Fibroblast of peridontal ligament (primary cell): ENCODE measurements at regions not wholly inside any gene's neighbourhood (a gene's known extent, or its start where the extent isn't known, plus 50 kb on each side); places are given as distances from the start of the nearest gene placed in this dataset.

Source experiments
- DNase-seq: peaks from one replicate; pipeline ENCODE4 v3.0.0-alpha.2; 2010; ENCODE audit errors: extremely low read depth

DNA sequence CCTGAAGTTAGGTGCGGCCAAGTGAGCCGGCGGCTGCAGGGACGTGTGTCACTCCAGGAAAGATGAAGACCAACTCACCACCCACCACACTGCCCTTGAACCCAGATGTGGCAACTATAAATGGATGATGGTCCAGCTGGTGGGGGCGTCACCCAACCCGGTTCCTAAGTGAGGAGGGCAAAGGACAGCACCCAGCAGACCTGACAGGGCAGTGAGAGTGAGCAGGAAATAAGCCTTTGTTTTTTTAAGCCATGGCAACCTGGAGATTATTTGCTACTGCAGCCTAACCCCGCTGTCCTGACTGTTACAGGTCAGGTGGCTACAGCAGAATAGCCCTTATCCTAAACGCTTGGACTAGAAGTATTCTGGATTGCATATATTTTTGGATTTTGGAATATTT lies 228.9 kb downstream of the CTTN start:
- no peak for DNase-seq

DNA sequence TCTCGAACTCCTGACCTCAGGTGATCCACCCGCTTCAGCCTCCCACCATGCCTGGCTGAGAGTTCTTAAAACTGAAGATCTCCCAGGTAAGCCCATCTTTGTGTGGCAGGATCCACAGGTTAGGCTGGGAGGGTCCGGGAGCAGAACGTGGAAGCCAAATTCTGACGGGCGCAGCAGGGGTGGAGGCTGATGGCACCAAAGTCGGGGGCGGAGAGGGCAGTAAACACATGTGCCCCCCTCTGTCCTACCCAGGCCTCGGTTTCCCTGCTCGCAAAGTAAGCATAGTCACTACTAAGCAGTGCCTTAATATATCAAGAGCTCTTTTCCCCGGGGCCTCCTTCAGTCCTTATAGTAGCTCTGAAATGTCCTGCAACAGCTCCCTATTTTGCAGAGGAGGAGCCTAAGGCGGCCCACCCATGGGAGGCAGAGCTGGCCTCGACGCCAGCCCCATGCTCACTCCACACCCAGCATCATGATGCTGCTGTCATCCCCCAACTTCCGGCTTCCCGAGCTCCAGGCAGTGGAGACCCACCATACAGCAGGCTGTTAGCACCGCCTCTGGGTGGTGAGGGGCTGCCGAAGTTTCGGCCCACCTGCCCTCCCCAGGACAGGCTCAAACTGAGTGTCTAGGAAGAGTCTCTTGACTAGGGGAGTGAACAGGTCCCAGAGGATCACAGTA lies 230.0 kb downstream of the CTTN start:
- DNase-seq = no peak

DNA sequence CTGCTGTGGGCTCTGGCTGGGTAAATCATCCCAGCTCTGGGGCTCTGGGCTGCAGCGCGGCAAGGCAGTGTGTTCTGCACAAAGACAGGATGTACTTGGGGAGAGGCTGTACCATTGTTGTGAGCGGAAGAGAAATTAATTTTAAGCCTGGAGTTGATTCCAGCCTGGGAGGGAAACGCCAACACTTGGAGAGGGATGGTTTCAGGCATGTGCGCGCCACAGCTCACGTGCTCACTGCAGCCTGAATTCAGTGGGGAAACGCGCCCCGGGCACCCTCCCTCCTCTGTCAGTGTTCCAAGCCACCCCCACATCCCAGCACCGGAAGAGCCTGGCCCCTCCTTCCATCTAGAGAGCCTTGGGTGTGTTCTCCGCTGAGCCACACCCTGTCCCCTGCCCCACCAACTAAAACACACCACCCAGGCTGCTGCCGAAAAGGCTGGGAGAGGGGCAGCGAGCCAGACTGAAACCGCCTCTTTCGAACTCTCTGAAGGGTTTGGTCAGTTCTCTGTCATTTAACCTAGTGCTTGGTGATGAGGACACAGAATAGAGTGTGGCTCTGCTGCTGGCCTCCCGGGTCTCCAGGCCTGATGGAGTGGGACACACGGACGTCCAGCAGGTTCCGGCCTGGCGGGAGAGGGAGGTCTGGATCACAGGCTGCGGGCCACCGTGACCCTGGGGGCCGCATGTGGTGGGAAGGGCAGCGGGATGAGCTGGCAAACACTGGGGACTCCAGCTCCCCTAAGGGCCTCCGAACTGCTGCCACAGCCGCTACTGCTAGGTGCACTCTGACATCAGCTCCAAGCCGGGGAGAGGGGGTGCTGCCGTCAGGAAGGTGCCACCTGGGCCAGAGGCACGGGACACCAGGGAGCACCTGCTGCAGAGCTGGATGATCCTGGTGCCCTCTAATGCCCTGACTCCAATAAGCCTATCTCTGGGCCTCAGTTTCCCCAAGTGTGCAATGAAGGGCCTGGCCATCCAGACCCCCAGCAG lies 230.8 kb downstream of the CTTN start:
- peak; percentile 32 for DNase-seq

DNA sequence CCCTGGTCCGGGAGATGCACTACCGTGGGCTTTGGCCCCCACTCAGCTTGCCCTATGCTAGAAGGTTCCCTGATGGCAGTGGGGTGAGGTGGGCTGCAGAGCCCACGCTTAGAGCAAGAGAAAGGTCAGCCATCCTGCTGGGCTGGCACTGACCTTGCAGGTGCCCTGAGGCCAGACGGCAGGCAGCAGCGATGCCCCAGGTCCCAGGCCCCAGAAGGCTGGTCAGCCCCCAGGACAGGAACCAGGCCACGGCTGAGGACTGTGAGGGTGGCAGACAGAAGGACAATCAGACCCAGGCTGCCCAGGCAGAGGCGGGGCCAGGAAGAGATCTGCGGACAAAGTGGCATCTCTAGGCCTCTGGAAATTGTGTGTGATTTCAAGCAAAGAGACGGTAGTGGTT lies 231.7 kb downstream of the CTTN start:
- no peak for DNase-seq

DNA sequence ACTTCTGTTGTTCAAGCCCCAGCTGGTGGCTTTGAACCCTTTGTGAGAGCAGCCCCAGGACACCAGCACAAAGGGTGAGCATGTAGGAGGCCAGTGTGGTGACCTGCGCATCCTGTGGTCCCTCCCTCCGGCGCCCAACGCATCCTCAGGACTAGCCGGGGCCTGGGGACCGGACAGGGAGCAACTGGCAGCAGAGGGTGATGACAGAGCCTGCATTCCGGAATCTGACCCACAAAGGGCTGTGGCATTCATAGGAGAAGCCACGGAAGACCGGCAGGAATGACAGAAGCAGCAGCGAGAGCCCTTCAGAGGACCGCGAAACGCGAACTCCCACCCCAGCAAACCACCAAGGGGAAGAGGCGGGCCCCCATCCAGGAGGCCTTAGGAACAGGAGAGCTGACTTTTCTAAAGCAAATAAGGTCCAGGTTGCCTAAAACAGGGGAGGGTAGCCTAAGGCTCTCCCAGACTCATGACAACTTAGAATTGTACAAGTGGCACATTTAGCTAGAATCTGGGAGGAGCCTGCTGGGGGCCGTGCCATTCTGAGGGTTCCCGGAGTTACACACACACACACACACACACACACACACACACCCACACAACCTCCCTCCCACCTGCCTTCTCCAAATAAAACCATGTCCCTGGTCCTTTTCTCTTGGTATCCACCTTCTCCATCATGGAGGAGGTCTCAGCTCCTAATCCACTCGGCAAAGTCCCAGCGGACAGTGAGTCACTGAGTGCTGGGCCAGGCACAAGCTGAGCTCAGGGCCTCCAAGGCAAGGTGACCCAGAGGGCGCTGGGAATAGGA lies 232.7 kb downstream of the CTTN start:
- DNase-seq = no peak

DNA sequence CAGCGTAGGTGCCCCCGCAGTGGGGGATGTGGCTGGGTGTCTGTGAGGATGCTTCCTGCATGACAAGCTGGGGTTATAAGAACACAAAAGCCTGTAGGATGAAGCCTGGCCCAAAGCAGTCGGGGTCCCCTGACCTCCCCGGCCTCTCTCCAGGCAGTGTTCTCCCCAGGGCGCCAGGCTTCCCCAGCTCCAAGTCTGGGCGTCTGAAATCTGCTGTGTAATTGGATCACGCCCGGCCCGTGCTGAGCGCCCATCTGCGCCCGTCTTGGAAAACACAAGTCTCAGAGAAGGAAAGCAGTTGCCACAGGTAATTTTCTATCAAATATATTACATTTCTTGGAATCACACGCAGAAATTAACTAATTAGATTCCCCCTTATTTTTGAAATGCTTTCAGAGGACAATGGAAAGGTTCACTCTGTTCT lies 233.3 kb downstream of the CTTN start:
- DNase-seq = no peak

DNA sequence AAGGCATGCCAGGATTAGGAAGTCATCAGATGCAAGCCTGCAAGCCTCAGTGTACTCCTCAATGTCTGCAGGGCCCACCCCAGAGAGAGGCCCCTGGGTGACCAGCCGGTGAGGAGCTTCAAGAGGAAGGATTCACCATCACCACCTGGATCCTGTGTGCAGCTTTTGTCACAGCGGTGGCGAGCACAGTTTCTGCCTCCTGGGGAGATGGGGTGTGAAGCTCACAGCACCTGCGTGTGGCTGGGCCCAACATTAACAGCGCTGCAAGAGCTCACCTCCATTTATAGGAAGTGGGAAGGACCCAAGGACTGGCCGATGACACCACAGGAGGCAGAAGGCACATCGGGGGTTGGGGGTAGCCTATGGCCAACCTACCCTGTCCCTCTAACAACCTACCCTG lies 235.3 kb downstream of the CTTN start:
- DNase-seq = no peak

DNA sequence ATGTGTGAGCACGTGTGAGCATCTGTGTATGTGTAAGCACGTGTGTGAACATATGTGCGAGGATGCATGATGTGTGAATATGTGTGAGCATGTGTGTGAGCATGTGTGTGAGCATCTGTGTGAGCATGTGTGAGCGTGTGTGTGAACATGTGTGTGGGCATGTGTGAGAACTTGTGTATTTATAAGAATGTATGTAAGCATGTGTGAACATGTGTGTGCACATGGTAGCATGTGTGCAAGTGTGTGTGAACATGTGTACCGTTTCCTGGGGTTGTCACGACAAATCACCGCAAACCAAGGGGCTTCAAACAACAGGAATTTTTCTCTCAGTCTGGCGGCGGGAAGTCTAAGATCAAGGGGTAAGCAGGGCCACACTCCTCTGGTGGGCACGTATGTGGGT lies 238.3 kb downstream of the CTTN start:
- DNase-seq = no peak

DNA sequence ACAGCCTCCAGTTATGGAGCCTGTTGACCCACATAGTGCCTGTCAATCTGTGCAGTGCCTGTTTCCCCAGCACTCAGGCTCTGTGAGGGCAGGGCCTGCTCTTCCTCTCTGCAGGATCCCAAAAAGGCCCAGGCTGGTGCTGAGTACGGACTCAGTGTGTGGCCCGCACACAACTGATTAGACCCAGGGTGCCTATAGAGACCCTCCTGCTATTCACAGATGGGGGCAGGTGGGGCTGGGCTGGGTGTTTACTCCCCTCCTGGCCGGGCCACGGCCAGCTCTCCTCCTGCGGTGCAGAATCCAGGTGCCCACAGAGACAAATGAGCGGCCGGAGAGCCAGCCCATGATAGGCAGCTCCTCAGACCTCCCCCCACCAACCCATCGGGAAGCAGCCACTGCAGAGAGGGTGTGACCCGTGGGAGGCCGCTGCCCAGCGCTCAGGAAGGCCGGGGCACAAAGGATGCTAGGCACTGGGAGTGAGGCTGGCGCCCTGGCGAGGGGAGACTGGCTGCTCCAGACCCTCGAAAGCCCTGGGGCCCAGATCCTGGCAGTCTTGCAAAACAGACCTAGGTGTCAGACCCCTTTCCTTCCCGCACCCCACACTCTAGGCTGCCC lies 239.0 kb downstream of the CTTN start:
- no peak for DNase-seq

DNA sequence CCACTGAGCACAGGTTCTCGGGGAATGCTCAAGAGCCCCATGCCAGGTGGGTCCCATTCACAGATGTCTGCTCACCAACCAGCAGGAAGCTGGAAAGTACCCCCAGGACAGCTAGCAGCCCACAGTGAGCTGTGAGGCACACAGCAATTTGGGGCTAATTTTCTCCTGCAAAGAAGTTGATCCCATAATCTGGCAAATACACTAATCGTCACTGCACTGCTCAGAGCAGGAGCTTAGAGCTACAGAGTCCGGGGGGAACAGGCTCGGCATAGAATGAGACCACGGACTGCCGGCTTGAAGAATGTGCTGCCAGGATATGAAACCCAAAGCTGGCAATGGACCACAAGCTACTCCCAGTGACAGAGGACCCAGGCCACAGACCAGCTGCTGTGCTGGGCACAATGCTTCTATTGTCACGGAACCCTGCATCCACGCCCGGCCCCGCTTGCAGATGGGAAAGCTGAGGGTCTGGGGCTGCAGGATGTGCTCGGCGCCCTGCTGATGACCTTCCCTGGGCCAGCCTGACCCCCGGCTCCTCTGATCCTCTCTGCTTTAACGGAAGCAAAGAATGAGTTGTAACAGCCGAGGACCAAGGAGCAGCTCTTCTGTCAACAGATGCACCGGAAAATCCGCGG lies 239.7 kb downstream of the CTTN start:
- DNase-seq = no peak

DNA sequence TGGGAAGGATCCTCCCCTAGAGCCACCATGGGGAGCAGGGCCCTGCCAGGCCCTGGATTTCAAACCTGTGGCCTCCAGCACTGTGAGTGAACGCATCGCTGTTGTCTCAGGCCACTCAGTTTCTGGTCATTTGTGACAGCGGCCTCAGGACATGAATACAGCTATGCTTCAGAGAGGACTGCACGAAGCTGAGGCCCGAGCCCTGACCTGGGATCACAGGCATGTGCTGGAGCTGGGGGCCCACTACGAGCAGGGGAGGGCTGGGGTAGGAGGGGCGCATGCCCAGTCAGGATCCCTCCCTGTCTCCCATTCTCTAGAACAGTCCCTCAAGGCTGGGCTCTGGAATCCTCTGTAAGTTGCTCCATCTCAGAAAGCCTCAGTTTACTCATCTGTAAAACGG lies 242.1 kb downstream of the CTTN start:
- DNase-seq = no peak

DNA sequence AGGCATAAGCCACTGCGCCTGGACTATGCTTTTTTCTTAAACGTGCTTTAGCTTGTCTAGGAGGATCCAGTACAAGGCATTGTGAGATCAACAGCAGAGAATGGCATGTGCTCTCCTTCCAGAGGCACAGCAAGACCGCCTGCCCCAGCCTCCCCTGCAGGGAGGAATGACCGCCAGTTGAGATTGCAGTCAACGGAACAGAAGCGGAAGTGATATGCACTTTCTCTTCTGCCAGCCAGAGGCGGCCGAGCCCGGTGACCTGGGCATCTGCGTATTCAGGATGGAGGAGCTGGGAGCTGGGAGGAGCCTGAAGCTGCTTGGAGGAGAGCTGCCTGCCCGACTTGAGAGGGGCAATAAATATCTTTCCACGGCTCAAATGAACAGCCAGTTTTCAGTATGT lies 243.0 kb downstream of the CTTN start:
- DNase-seq = no peak

DNA sequence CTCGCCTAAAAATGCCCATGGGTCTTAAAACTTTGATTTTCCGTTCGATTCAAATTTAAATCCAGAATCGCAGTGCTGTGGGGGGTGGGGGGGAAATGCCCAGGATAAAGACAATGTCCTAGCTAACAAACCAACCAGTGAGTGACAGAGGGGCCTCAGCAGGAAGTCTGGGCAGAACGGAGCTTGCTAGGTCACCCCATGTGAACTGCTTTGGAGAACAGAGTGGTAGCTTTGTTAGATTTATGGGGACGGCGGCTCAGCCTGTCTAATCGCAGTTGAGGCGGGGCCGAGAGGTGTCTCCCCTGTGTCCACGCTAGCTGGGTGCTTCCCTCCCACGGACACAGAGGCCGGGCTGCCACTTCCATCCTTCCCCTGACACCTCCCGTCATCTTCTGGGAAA lies 243.9 kb downstream of the CTTN start:
- DNase-seq = no peak

DNA sequence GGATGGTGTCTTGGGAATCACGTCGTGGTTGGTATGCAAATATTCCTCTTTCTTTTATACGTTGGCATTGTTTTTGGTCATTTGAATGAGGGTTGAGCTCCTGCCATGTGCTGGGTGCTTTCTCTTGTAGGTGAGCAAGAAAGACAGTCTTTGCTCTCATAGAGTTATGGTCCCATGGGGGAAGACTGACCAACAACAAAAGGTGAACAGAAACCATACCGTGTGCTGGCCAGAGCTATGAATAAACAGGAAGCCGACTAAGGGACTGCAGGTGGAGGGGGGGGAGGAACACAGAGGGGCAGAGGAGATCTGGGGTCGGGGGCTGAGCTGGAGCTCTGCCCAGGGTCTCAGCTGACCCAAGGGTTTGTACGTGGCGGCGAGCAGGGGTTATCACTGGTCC lies 245.3 kb downstream of the CTTN start:
- no peak for DNase-seq

DNA sequence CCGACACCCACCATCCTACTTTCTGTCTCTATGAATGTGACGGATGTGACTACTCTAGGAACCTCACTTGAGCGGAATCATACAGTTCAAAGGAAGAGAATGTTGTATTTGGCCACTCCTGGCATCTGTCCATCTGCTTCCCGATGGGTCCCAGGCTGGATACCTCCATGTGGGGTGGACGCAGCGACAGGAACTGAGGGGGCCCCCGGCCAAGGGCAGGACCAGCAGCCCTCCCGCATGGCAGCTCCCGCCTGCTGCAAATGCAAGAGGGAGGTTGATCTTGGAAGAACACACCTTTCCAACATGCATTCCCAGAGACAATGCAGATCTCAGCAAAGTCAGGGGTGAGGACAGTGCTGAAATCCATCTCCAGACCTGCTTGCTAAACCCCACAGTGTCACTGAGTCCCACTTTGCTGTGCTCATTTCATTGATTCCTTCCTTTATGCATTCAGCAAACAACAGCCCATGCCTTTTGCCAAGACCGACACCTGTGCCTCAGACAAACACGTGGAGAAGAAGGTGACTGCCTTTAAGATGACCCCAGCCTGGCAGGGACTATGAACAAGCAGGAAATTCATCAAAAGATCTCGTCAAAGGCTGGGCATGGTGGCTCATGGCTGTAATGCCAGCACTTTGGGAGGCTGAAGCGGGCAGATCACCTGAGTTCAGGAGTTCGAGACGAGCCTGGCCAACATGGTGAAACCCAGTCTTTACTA lies 246.2 kb downstream of the CTTN start:
- no peak for DNase-seq

DNA sequence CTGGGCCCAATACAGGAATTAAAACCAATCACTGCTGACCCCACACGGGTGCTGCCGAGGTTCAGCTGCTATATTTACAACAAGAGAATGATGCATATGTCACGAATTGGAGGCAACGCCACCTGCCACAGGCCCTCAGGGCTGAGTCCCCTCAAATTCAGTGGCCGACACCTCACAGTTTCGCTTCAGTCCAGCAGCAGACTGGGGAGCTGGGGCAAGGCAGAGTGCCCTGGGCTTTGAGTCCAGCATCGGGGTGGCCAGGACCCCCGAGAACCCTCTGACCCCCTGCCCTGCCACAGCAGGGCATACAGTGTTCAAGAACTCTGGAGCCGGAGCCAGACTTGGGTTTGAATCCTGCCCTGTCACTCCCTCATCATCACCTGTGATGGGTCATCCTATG lies 247.2 kb downstream of the CTTN start:
- no peak for DNase-seq

DNA sequence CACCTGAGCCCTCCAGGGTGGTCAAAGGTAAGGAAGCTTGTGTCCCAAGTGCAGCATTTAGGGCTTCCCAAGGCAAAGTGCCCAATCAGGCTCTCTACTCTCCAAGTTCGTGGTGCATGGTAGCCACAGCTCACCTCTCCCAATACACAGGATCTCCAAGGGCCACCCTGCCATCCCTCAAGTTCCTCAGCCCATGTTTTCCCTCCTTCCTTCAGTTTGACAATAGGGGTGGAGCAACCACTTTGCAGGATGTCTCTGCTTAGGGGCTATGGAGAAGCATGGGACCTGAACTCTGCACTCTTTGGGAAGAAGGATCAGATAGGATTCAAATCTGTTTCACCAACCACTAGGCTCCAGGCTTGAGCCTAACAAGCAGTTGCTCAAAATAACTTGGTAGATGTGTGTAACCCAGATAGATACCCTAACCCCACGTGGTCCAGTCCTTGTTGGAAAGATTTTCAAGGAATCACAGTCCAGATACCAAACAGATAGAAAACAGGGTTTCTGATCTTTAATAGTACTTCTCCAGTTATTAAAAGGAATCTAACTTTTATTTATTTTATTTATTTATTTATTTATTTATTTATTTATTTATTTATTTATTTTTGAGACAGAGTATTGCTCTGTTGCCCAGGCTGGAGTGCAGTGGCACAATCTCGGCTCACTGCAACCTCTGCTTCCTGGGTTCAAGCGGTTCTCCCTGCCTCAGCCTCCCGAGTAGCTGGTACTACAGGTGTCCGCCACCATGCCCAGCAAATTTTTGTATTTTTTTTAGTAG lies 248.1 kb downstream of the CTTN start:
- DNase-seq = no peak

DNA sequence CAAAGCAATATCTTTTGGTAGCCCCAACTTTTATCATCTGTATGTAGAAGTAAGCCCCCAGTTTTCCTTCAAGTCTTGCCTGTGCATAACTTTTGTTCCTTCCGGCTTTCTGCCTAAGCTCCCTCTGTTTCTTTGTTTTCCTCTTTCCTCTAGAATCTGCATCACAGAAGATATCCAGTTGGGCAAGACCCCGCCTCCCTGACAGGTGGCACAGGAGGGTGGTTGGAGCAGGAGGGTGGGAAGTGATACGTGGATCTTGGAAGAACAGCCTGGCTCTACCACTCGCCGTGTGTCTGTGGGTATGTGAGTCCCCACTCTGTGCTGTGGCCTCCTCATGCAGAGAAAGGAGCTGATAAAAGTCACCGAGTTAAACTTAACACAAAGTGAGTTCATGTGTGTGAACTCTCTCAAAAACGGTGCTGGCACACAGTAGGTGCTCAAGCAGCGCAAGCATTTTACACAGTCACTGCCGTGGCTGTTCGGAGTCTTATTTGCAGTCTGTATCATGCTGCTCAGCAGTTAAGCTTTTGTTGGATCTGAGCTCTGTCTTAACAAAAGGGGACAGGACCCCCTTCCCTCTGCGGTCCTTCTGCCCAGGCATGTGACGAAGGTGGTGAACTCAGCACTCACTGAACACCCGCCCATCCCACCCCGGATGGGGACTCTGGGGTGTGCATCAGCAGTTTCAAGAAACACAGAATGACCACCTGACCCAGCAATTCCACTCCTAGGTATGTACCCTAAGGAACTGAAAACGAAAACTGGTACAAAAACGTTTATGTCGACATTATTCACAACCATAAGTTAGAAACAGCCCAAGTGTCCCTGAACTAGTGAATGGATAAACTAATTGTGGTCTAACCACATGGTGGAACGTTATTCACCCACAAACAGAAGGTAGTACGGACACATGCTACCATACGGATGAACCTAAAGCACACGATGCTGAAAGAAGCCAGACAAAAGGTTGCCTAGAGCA lies 249.1 kb downstream of the CTTN start:
- DNase-seq = no peak
